GM12892 (cell line): ENCODE measurements at regions not wholly inside any gene's neighbourhood (a gene's known extent, or its start where the extent isn't known, plus 50 kb on each side); places are given as distances from the start of the nearest gene placed in this dataset.

Experiments used
- DNase-seq: peaks from one replicate; pipeline ENCODE4 v3.0.0; 2011; ENCODE audit not compliant: insufficient read length
- FAIRE-seq: peaks from 2 replicates; lab custom pipeline; 2011; peaks lifted over from hg19 to GRCh38; lab: Jason Lieb, UNC
- POLR2A ChIP-seq: IDR thresholded peaks from 2 replicates; pipeline ENCODE4 v1.6.1; 2011; ENCODE audit warnings: low read depth, low read length, control low read depth
- POLR2AphosphoS5 ChIP-seq: IDR thresholded peaks from 2 replicates; pipeline ENCODE4 v1.6.1; 2011; ENCODE audit warnings: low read depth, low read length, control low read depth
- TAF1 ChIP-seq: IDR thresholded peaks from 2 replicates; pipeline ENCODE4 v1.6.1; 2011; ENCODE audit warnings: low read depth, mild to moderate bottlenecking, control low read depth, low read length, borderline replicate concordance

DNA sequence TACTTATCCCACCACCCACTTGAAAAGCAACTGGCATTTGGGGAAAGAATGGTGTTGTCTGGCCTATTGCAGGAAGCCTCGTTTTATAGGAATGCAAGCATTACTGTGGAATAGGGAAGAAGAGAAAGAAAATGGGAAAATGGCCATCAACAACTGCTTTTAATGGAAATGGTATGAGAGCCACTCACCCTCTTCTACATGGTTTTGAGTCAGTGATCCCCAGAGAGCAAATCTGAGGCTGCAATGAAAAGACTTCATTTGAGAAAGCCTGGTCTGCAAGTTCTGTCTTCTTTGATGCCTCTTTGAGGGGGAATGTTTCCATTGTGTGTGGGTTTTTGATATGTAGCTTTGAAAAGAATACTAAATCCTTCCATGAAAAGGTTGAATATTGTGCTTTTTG, 172.3 kb upstream of the HDDC2 start:
- TF ChIP-seq TAF1: no peak
- FAIRE-seq: no peak

DNA sequence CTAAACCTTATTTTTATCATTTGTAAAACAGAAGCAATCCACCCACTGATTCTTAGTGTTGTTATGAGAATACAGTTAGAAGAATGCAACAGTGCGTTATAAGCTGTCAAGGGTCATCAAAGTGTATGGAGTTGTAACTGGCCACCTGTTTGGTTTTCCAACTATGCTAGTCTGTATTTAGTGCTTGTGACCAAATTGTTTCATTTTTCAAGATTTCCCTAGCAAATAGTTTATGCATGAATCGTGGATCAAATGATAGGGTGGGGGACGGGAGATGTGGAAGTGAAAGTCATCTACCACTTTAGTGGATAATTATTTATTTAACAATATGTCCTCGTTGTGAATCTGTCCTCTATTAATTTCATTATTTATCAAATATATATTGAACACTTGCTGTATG, 175.4 kb upstream of the HDDC2 start:
- FAIRE-seq (no peak), DNase-seq (no peak)

More for the DNA sequence above, 172.3 kb upstream of the HDDC2 start:
- DNase-seq: no peak

DNA sequence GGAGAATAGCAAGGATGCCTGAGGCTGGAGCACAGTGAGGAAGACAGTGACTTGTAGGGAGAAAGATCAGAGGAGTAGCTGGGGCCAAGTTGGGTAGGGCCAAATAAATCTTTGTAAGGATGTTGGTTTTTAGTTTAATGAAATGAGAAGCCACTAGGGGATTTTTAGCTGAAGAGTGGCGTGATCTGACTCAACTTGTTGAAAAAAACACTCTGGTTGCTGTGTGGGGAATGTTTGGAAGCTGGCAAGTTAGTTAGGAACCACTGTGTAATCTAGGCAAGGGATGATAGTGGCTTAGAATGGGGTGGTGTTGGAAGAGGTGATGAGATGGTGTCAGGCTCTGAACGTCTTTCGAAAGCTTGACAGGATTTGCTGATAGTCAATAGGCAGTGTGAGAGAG, 176.1 kb upstream of the HDDC2 start:
- FAIRE-seq (peak; percentile 21), DNase-seq (no peak)
- TF ChIP-seq POLR2A (no peak), POLR2AphosphoS5 (no peak), TAF1 (no peak)

More for the DNA sequence above, 175.4 kb upstream of the HDDC2 start:
- TF ChIP-seq POLR2A: no peak
- no peak for TF ChIP-seq POLR2AphosphoS5
- TF ChIP-seq TAF1: no peak

DNA sequence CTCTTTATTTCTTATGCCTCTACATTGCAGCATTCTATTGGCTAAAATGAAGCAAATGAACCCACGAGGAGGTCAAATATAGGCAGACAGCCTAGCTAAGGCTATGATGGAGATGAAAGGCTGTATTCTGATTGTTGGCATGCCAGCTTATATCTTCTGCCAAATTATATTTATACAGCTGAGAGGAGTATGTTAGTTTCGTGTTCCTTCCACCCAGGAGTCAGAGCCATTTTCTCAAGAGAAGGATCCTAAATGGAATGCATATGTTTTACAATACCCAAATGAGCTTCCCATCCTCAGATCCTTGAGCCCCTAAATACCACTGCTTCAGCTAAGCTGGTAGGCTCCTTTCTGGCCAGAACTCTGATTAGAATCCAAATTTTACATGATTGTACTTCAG, 178.4 kb upstream of the HDDC2 start:
- DNase-seq (no peak), FAIRE-seq (no peak)
- TF ChIP-seq TAF1 (no peak), POLR2A (no peak), POLR2AphosphoS5 (no peak)

DNA sequence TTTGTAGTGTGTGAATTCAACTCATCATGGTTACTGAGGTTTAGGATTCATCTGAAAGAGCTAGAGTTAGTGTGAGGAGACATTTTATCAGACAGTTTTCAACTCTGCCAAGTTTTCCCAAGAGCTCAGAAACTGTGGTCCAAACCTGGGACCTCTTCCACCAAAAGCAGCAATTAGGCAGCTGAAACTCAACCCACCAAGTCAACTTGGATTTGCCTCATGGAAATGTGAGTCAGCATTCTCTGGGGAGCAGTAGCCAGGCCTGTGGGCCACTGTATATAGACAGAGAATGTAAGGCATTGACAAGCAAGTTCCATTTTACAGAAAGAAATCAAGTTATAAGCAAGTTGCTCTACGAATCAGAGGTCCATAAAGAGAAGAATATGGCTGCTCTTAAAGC, 178.8 kb upstream of the HDDC2 start:
- TF ChIP-seq TAF1: no peak
- no peak for TF ChIP-seq POLR2A
- no peak for TF ChIP-seq POLR2AphosphoS5
- DNase-seq (no peak), FAIRE-seq (no peak)

DNA sequence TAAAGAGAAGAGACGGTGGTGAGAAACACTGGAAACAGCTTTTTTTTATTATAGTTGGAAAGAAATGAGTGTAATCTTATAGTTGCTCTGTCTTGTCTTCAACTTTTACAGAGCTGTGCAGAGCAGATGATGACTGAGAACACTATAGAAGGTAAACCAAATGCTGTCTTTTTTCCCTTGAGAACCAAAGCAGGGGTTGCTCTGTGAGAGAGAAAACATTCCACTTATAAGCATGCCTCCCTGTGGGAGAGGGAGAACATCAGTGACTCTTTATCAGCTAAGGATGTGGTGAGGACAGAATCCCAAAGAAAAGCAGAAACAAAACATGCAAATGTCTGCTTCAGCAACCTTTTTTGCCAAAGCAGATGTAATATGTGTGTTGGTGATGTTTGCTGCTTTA, 179.3 kb upstream of the HDDC2 start:
- TF ChIP-seq POLR2AphosphoS5 (no peak), POLR2A (no peak), TAF1 (no peak)
- DNase-seq (no peak), FAIRE-seq (no peak)

DNA sequence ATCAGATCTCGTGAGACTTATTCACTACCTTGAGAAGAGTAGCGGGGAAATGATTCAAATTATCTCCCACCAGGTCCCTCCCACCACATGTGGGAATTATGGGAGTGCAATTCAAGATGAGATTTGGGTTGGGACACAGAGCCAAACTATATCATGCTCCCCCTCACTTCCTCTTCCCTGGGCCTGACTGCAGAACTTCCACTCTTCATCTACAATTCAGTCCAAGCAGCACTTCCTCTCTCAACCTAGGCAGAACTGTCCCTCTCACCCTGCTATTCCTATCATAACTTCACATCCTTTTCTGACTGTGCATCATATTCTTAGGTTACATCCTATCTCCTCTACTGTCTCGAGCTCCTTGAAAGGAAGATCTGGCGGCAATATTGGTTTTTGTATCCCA, 184.0 kb upstream of the HDDC2 start:
- FAIRE-seq: no peak
- TF ChIP-seq TAF1: no peak
- TF ChIP-seq POLR2AphosphoS5: no peak
- no peak for TF ChIP-seq POLR2A
- DNase-seq: no peak

DNA sequence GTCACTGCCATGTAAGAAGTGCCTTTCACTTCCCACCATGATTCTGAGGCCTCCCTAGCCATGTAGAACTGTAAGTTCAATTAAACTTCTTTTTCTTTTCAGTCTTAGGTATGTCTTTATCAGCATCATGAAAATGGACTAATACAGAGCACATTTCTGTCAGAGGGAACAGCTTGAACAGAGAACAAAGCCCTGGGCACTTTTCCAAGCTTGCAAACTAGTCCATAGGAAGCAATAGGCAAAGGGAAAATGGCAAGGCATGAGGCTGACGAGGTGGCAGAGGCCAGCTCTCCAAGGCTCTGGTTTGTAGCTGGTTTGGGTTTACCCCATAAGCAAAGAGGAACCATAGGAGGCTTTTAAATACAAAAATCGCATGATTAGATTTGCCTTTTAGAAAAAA, 185.1 kb upstream of the HDDC2 start:
- DNase-seq (no peak), FAIRE-seq (no peak)
- TF ChIP-seq POLR2A (no peak), TAF1 (no peak), POLR2AphosphoS5 (no peak)

DNA sequence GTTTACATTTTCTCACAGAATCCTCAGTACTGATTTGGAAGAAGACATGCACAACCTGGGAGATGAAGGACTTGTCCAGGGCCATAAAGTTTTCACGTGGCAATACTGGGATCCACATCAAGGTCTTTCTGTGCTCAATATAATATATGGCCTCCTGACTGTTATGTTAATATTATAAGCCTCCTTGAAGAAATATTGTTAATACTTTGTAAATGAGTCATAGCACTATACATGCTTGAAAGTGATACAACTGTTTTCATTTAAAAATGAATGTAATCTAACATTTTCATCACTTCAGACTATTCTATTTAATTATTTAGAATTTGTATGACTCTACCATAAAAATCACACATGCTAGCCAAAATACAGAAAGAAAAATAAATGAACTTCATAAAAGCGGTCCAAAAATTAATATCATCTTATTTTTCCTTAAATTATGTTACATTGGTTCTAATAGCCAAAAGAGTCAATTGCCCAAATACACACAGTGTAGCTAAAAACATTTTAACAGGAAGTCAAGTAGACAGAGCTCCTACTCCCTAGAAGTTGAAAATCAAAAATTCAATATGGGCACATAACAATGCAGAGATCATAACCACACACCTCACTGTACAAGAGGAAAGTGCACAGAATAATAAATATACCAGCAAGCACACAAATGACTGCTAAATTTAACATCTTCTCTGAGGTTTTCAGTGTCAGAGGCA, 188.0 kb upstream of the HDDC2 start:
- TF ChIP-seq POLR2AphosphoS5: no peak
- FAIRE-seq: no peak
- no peak for DNase-seq

DNA sequence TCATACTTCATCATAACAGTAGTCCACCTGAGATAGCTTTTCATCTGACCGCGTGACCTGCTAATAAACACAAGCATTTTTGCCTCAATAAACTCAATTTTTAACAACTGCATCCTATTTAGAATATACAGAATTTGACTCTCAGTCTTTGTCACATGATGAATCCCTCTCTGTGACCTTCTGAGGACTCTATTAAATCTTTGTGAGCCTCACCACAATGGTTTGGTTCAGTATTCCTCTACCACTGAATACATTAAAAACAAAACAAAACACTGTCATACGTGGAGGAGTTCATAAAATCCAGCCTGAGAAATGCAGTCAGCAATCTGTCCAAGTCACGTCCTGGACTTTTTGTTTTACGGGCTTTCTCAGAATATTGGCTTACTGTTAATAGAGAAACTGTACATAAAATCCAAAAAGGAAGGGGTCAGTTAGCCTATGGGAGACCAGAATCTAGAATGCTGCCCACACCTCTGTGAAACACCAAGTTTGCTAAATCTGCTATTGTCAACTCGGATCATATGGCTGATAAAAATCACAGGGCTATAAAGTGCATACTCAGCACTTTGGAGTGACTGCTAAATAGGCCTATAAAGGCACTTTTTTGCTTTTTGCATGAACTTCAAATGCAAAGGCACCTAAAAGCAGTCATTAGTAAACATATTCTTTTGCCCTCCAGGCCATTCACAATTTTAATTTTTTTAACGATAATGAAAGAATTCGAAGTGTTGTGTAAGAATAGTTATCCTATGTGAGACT, 190.3 kb upstream of the HDDC2 start:
- DNase-seq (no peak), FAIRE-seq (no peak)

DNA sequence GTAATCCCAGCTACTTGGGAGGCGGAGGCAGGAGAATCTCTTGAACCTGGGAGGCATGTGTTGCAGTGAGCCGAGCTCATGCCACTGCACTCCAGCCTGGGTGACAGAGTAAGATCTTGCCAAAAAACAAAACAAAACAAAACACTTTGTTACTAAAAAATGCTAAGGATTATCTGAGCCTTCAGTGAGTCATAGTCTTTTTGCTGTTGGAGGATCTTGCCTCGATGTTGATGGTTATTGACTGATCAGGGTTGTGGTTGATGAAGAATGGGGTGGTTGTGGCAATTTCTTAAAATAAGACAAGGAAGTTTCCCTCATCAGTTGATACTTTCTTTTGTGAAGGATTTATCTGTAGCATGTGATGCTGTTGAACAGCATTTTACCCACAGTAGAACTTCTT, 196.8 kb upstream of the HDDC2 start:
- TF ChIP-seq TAF1 (no peak), POLR2A (no peak), POLR2AphosphoS5 (no peak)
- no peak for DNase-seq
- FAIRE-seq: no peak

More for the DNA sequence above, 190.3 kb upstream of the HDDC2 start:
- TF ChIP-seq TAF1 (no peak), POLR2A (no peak), POLR2AphosphoS5 (no peak)

DNA sequence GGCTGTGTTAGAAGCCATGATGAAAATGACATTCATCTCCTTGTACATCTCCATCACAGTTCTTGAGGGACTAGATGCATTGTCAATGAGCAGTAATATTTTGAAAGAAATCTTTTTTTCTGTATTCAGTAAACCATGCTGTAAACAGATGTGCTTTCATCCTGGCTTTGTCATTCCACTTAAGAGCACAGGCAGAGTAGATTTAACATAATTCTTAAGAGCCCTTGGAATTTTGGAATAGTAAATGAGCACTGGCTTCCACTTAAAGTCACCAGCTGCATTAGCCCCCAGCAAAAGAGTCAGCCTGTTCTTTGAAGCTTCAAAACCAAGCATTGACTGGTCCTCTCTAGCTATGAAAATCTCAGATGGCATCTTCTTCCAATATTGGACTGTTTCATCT, 197.8 kb upstream of the HDDC2 start:
- no peak for FAIRE-seq
- no peak for DNase-seq
- TF ChIP-seq POLR2AphosphoS5 (no peak), TAF1 (no peak), POLR2A (no peak)

DNA sequence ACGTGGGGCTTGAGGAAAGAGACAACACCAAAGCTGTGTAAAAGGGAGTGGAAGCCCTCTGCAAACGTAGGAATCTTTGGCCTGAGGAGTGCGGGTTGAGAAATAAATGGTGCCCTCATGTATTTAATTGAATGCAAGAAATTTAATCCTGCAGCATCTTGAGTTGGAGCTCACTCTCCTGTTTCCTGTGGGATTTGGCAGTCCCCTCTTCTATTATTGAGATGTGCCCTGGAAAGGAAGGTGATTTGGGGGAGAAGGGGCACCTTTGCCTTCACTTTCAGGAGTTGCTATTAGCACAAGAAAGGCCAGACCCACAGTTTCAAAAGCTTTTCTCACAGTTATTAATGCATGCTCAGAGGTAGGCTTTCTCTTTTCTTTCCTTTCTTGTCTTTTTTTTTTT, 201.4 kb upstream of the HDDC2 start:
- TF ChIP-seq TAF1 (no peak), POLR2A (no peak), POLR2AphosphoS5 (no peak)
- DNase-seq (no peak), FAIRE-seq (no peak)
